ENCODE measurements at regions not wholly inside any gene's neighbourhood (a gene's known extent, or its start where the extent isn't known, plus 50 kb on each side); places are given as distances from the start of the nearest gene placed in this dataset.

DNA sequence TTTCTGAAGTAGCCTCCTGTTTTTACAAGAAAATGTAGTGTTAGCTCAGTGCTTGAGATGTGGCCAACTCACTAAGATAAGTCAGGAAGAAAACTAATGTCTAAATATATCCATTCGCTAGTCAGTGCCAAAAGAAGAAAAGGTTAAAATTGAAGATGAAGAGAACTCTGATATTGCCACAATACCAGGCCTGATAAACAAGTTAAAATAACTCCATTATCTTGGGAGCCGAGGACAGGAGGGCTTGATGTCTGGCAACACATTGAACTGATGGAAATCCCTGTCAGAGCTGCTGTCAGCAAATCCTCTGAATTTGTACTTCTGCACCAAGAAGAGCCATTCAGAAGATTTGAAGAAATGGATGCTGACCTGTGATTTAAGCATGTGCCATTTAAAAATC is 103.4 kb downstream of the LRRC70 start (continued):
- TF ChIP-seq JUN (IDR thresholded peaks at IDR 0.05; ENCODE audit: low read depth, low read length) (no peak), SIRT6 (IDR thresholded peaks at IDR 0.05; ENCODE audit: low read length) (no peak), TBP (IDR thresholded peaks at IDR 0.05; ENCODE audit: low read depth, low read length) (no peak), ASH2L (IDR thresholded peaks at IDR 0.05; ENCODE audit: low read length) (no peak), BCL11A (IDR thresholded peaks at IDR 0.05; ENCODE audit: low read depth in 2 of 2, low read length in 2 of 2) (no peak), JUND (IDR thresholded peaks at IDR 0.05; ENCODE audit: low read length) (no peak)

All from H1 (cell line).